Left colon (tissue), 2 donors: ENCODE measurements at regions not wholly inside any gene's neighbourhood (a gene's known extent, or its start where the extent isn't known, plus 50 kb on each side); places are given as distances from the start of the nearest gene placed in this dataset.

Experiments used
- ATAC-seq: fragments of 200-7000 bp; cut with Tn5 transposase; one replicate; pipeline ENCODE4 v1.9.1; 2020; ENCODE audit warnings: mild to moderate bottlenecking, moderate library complexity
- DNase-seq, 2 donors: peaks; one replicate each; pipeline ENCODE4 v3.0.0-alpha.2; 2020
- intact Hi-C, 2 donors: fragments of 100-400 bp; cut with DNase I in 1 of 2; cut with micrococcal nuclease in 1 of 2; formaldehyde crosslinking; loops; one replicate each; pipeline versions ENCODE4 v1.11.2 to v1.14.0; 2022; cut with DNase I, micrococcal nuclease
- donor health status: DM: no; HTN: no; CAD: no.
- donor health status: DM: yes; HTN: yes; CAD: no.

DNA sequence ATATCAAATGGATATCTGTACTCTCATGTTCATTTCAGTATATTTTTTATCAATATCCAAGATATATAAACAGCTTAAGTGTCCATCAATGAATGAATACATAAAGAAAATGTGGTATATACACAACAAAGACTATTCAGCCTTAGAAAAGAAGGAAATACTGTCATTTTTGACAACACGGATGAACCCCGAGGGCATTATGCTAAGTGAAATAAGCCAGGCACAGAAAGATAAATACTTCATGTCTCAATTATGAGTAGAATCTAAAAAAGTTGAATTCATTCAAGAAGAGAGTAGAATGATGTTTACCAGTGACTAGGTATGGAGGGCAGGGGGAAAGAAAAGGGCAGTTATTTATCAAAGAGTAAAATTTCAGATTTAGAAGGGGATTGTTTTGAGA, 949.8 kb upstream of the TYRP1 start:
- no peak for DNase-seq
- intact Hi-C loops = no loop called here
- ATAC-seq = no peak

GRCh38 chr9:11749396-11749795, 943.8 kb upstream of the TYRP1 start:
- DNase-seq (no peak), ATAC-seq (no peak)
- intact Hi-C loops = no loop called here

GRCh38 chr9:11755951-11756350, 937.2 kb upstream of the TYRP1 start:
- intact Hi-C loops = no loop called here
- ATAC-seq = no peak
- DNase-seq = no peak

- ATAC-seq (no peak), DNase-seq (no peak)
- intact Hi-C loops = no loop called here
Measured at GRCh38 chr9:11757408-11757807, 935.8 kb upstream of the TYRP1 start.

GRCh38 chr9:11758016-11758415, 935.2 kb upstream of the TYRP1 start:
- intact Hi-C loops = no loop called here
- ATAC-seq = no peak
- DNase-seq = no peak

DNA sequence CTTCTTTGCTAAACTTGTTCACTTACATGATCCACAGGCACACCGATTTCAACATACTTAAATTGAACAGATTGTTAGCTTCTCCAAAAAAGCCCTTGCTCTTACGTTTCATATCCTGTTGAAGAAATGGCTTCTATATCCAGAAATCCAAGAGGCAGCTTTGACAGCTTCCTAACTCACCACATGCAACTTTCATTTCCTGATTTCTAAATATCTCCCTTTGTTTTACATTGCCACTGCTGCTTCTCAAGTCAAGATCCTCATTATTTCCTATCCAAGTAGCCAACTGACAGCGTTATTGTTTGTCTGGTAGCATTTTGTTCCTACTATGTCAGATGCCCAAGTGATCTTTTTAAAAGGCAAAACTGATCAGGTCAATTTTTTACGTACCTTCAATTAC, 913.2 kb upstream of the TYRP1 start:
- intact Hi-C loops = no loop called here

DNA sequence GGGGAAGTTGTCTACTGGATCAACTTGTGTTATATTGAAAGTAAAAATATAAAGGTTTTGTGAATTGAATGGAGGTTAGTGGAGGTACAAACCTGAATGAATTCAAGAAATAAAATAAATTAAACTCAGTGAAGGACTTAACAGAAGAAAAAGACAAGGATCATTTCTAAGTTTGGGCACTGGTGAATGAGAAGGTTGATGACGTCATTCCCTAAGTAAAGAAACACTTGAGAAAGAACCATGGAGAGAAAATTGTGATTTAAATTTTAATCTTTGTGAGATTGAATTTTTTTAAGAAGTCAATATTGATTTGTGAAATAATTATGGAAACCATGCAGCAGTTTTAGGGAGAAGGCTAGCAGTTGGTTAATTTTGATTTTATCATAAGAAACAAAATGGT, 900.3 kb upstream of the TYRP1 start:
- intact Hi-C loops = no loop called here
- ATAC-seq (no peak), DNase-seq (no peak)

More for the DNA sequence above, 913.2 kb upstream of the TYRP1 start:
- ATAC-seq = no peak
- no peak for DNase-seq

DNA sequence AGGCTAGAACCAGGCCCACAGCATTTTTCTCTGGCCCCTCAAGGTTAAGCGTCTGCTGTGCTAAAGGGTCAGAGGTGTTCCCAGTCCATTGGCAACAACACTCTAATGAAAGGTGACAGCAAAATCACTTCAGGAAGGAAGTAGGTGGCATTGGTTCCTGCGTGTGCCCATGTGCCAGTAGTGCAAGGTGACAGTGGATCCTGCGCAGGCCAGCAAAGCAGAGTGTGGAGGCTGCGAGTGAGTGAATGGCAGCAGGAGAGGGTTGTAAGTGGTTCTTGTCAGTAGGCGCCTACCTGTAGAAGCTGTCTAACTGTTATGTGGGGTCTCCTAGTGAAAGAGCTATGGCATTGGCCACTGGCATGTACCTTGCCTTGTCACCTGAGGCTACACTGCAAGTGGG, 898.2 kb upstream of the TYRP1 start:
- intact Hi-C loops = no loop called here
- ATAC-seq = no peak

DNA sequence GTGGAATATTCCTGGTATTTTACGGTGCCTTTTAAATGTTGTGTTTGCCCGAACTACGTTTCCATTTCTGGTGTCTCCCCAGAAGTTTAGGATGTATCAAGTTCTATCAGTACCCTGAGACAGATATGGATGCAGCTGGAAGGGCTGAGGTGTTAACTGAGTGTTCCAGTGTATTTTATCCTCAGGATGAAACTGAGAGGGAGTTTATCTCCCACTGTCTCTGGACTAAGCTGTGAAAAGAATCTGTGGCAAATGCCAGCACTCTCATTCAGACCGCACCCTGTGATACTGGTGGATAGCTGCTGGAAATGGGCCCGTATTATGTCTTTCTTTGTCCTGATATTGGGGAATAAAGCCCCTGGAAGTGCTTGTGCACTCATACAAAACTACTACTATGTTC, 887.2 kb upstream of the TYRP1 start:
- intact Hi-C loops = no loop called here
- ATAC-seq (no peak), DNase-seq (no peak)

More for the DNA sequence above, 898.2 kb upstream of the TYRP1 start:
- no peak for DNase-seq

GRCh38 chr9:11821306-11821975, 871.7 kb upstream of the TYRP1 start:
- DNase-seq = no peak
- no peak for ATAC-seq
- intact Hi-C loops = no loop called here

DNA sequence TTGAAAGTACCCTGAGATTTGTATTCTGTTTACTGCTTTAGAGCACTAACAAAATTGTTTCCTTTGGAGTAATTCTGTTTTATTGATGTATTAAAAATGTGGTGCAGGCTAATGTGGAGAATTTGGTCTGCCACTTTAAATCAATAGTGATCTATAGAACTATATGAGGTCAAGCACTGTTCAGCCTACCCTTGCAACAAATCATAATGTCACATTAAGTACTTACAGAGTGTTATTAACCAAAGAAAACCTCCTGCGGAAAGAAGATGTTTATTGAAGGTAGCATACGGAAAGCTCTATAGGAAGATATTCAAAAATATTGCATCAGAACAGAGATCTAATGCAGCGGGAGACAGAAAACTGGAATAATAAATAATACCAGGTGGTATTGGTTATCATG, 865.0 kb upstream of the TYRP1 start:
- intact Hi-C loops = no loop called here
- DNase-seq (no peak), ATAC-seq (no peak)

GRCh38 chr9:11833056-11833455, 860.1 kb upstream of the TYRP1 start:
- ATAC-seq (no peak), DNase-seq (no peak)
- intact Hi-C loops = no loop called here

DNA sequence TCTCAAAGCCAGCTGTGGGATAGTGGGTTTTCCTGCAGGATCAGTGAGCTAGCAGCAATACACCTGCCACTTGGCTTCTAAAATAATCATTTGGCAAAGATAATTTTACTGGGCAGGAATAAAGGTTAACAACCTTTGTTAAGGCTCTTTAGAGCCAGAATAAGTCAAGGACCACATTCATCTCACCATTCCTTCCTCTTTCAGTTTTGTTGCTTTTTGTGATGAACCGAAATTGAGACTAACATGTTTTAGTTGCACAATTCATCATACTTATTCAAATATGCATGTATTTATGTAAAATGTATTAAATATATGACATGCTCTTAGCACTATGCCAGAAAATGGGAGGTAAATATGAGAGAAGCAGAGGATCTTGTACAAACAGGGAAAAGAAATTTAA, 824.4 kb upstream of the TYRP1 start:
- DNase-seq (no peak), ATAC-seq (no peak)
- intact Hi-C loops = no loop called here

- intact Hi-C loops = no loop called here
- ATAC-seq (no peak), DNase-seq (no peak)
Measured at GRCh38 chr9:11871852-11872251, 821.3 kb upstream of the TYRP1 start.

- DNase-seq (no peak), ATAC-seq (no peak)
- intact Hi-C loops = no loop called here
Measured at GRCh38 chr9:11872471-11872870, 820.7 kb upstream of the TYRP1 start.

- DNase-seq (no peak), ATAC-seq (no peak)
- intact Hi-C loops = no loop called here
Measured at GRCh38 chr9:11874414-11874813, 818.8 kb upstream of the TYRP1 start.

GRCh38 chr9:11892401-11892800, 800.8 kb upstream of the TYRP1 start:
- DNase-seq = no peak
- intact Hi-C loops = no loop called here
- ATAC-seq = no peak

DNA sequence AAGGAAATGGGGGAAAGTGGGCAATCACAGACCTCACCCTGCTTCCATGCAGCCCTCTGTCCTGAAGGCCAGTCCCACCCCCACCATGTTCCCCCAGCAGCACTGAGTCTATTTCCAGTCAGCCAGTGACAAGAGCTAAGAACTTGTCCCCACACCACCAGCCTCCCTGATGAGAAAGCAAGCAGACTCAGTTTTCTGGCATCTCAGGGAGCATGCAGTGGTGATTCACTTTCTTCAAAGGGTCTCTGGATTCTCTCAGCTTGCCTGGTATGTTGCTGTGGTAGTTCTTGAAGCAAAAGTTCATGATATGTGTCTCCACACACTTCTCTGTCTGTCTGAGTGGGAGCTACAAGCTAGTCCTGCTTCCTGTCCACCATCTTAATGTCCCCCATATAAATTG, 799.9 kb upstream of the TYRP1 start:
- DNase-seq = no peak
- ATAC-seq = no peak
- intact Hi-C loops = no loop called here

GRCh38 chr9:11894136-11894535, 799.0 kb upstream of the TYRP1 start:
- intact Hi-C loops = no loop called here
- DNase-seq (no peak), ATAC-seq (no peak)

DNA sequence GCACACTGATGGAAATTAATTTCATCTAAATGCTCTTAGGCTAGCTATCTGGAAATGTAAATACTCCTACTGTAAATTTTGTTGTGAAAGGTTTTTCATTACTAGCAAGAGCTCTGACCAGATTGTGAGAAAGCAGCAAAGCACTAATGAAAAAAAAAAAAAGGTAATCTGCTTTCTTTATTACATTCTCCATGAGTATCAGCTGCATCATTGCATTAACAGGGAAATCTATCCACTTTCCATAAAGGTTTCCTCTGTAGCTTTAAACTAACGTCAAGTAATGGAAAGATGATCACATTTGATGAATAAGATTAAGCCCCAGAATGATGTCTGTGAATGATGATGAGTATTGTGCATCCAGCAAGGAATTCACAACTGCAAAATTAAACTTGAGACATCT, 790.6 kb upstream of the TYRP1 start:
- DNase-seq = no peak
- ATAC-seq = no peak
- intact Hi-C loops = no loop called here

DNA sequence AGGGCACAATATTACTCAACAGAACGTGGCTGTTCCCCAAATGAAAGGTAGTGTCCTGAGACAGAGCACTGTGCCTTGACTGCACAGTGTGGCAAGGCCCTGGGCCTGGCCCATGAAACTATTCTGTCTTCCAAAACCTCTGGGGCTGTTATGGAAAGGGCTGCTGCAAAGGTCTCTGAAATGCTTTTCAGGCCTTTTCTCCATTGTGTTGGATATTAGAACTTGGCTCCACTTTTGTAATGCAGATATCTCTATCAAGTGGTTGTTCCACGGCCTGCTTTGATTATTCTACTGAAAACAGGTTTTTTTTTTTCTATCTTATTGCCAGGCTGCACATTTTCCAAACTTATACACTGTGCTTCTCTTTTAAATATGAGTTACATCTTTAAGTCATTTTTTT, 777.5 kb upstream of the TYRP1 start:
- no peak for DNase-seq
- ATAC-seq = no peak
- intact Hi-C loops = no loop called here
